ENCODE measurements at regions not wholly inside any gene's neighbourhood (a gene's known extent, or its start where the extent isn't known, plus 50 kb on each side); places are given as distances from the start of the nearest gene placed in this dataset.
"Not testable (repeated sequence)": the region's sequence is repeated elsewhere in the genome, so short reads cannot be mapped to it uniquely, and the experiment has no call there.

- Histone ChIP-seq H3K27me3 (no peaks in the 10 kb centered on the region), H3K4me3 (no peak overlapping the region), H3K27ac (no peak overlapping the region), H3K9me3 (peaks cover 4 to 14% of the 10 kb centered on the region in 2 donors), H3K36me3 (no peaks in the 10 kb centered on the region), H3K4me1 (no peaks in the 10 kb centered on the region)
- 9 to 47% methylated on average over 1 of the region's 1 CpG for WGBS, 2 donors (ENCODE audit: low coverage in 1 of 2)
- DNase-seq = no peak
- intact Hi-C loops (cut with DNase I; ENCODE audit: low total_unique reads) (no loop called here), in situ Hi-C loops (cut with MboI; ENCODE audit: low pct_ligation_motif_present in 1 of 4, low pct_unique_long_range_greater_than_20kb in 1 of 4, low sequenced_read_pairs in 3 of 4) (no loop called here)
- TF ChIP-seq POLR2AphosphoS5 (IDR thresholded peaks at IDR 0.05) (no peak), POLR2A (IDR thresholded peaks at IDR 0.05) (no peak), CTCF (IDR thresholded peaks at IDR 0.05) (no peak), EP300 (IDR thresholded peaks at IDR 0.05; ENCODE audit: low read depth) (no peak)
Measured at GRCh38 chr4:63986253-63986652, 423.0 kb downstream of the TECRL start.

GRCh38 chr4:63983224-63983623, 426.0 kb downstream of the TECRL start:
- H3K9me3 ChIP-seq = peaks cover 4 to 14% of the 10 kb centered on the region in 2 donors
- no peaks in the 10 kb centered on the region for H3K4me1 ChIP-seq
- DNase-seq = no peak
- TF ChIP-seq EP300 (IDR thresholded peaks at IDR 0.05; ENCODE audit: low read depth) = no peak
- TF ChIP-seq CTCF (IDR thresholded peaks at IDR 0.05) = no peak
- no peak for TF ChIP-seq POLR2A (IDR thresholded peaks at IDR 0.05)
- TF ChIP-seq POLR2AphosphoS5 (IDR thresholded peaks at IDR 0.05) = no peak
- H3K4me3 ChIP-seq = no peak overlapping the region
- in situ Hi-C loops (cut with MboI; ENCODE audit: low pct_ligation_motif_present in 1 of 4, low pct_unique_long_range_greater_than_20kb in 1 of 4, low sequenced_read_pairs in 3 of 4) (no loop called here), intact Hi-C loops (cut with DNase I; ENCODE audit: low total_unique reads) (no loop called here)
- no peaks in the 10 kb centered on the region for H3K27me3 ChIP-seq
- H3K36me3 ChIP-seq = no peaks in the 10 kb centered on the region
- H3K27ac ChIP-seq = no peak overlapping the region

GRCh38 chr4:63965875-63966274, 443.4 kb downstream of the TECRL start:
- Histone ChIP-seq H3K9me3 (no peaks in the 10 kb centered on the region), H3K27ac (no peak overlapping the region), H3K4me3 (no peak overlapping the region), H3K36me3 (no peaks in the 10 kb centered on the region), H3K27me3 (no peaks in the 10 kb centered on the region), H3K4me1 (no peaks in the 10 kb centered on the region)
- intact Hi-C loops (cut with DNase I; ENCODE audit: low total_unique reads) = no loop called here
- DNase-seq = no peak
- in situ Hi-C loops (cut with MboI; ENCODE audit: low pct_ligation_motif_present in 1 of 4, low pct_unique_long_range_greater_than_20kb in 1 of 4, low sequenced_read_pairs in 3 of 4) = no loop called here
- TF ChIP-seq CTCF (IDR thresholded peaks at IDR 0.05) (no peak), POLR2AphosphoS5 (IDR thresholded peaks at IDR 0.05) (no peak), EP300 (IDR thresholded peaks at IDR 0.05; ENCODE audit: low read depth) (no peak), POLR2A (IDR thresholded peaks at IDR 0.05) (no peak)
- 55 to 57% methylated on average over 2 of the region's 2 CpGs for WGBS, 2 donors (ENCODE audit: low coverage in 1 of 2)

GRCh38 chr4:63942706-63943286, 466.5 kb downstream of the TECRL start:
- in situ Hi-C loops (cut with MboI; ENCODE audit: low pct_ligation_motif_present in 1 of 4, low pct_unique_long_range_greater_than_20kb in 1 of 4, low sequenced_read_pairs in 3 of 4); H3K27me3 ChIP-seq; DNase-seq; H3K36me3 ChIP-seq; H3K9me3 ChIP-seq; H3K4me3 ChIP-seq; intact Hi-C loops (cut with DNase I; ENCODE audit: low total_unique reads); H3K27ac ChIP-seq; H3K4me1 ChIP-seq: not testable (repeated sequence)
- WGBS, 2 donors (ENCODE audit: low coverage in 1 of 2) = 90% methylated on average over 31 of the region's 38 CpGs; no CpG with 5 or more reads in 1 of the 2 donors

GRCh38 chr4:63937961-63938360, 471.3 kb downstream of the TECRL start:
- Histone ChIP-seq H3K9me3 (no peaks in the 10 kb centered on the region), H3K4me1 (no peaks in the 10 kb centered on the region), H3K27me3 (no peaks in the 10 kb centered on the region), H3K27ac (no peak overlapping the region), H3K4me3 (no peak overlapping the region), H3K36me3 (no peaks in the 10 kb centered on the region)
- TF ChIP-seq EP300 (IDR thresholded peaks at IDR 0.05; ENCODE audit: low read depth) (no peak), POLR2AphosphoS5 (IDR thresholded peaks at IDR 0.05) (no peak), CTCF (IDR thresholded peaks at IDR 0.05) (no peak), POLR2A (IDR thresholded peaks at IDR 0.05) (no peak)
- in situ Hi-C loops (cut with MboI; ENCODE audit: low pct_ligation_motif_present in 1 of 4, low pct_unique_long_range_greater_than_20kb in 1 of 4, low sequenced_read_pairs in 3 of 4) (no loop called here), intact Hi-C loops (cut with DNase I; ENCODE audit: low total_unique reads) (no loop called here)
- WGBS, 2 donors (ENCODE audit: low coverage in 1 of 2) = 38 to 54% methylated on average over 4 of the region's 4 CpGs
- no peak for DNase-seq
